HEK293T (cell line): ENCODE measurements at regions not wholly inside any gene's neighbourhood (a gene's known extent, or its start where the extent isn't known, plus 50 kb on each side); places are given as distances from the start of the nearest gene placed in this dataset.

Experiments used
- ARNT ChIP-seq: fragments of 450-650 bp; IDR thresholded peaks from 2 replicates; pipeline ENCODE4 v1.6.1; 2017; ENCODE audit warnings: mild to moderate bottlenecking
- BHLHE40 ChIP-seq: fragments of 450-650 bp; IDR thresholded peaks from 2 replicates; pipeline ENCODE4 v1.6.1; 2016; ENCODE audit warnings: mild to moderate bottlenecking, moderate library complexity, borderline replicate concordance
- ELF4 ChIP-seq: fragments of 450-650 bp; IDR thresholded peaks from 2 replicates; pipeline ENCODE4 v1.6.1; 2017; ENCODE audit warnings: antibody characterized with exemption
- FOXA1 ChIP-seq: fragments of 450-650 bp; IDR thresholded peaks from 2 replicates; pipeline ENCODE4 v1.6.1; 2016; ENCODE audit warnings: mild to moderate bottlenecking
- FOXM1 ChIP-seq: fragments of 450-650 bp; IDR thresholded peaks from 2 replicates; pipeline ENCODE4 v1.6.1; 2017; ENCODE audit warnings: mild to moderate bottlenecking, borderline replicate concordance
- LEF1 ChIP-seq: fragments of 450-650 bp; IDR thresholded peaks from 2 replicates; pipeline ENCODE4 v1.6.1; 2017; ENCODE audit warnings: mild to moderate bottlenecking, borderline replicate concordance
- SP1 ChIP-seq: fragments of 450-650 bp; IDR thresholded peaks from 2 replicates; pipeline ENCODE4 v1.6.1; 2017
- SUZ12 ChIP-seq: fragments of 450-650 bp; IDR thresholded peaks from 2 replicates; pipeline ENCODE4 v1.6.1; 2016; ENCODE audit warnings: mild to moderate bottlenecking
- TARDBP ChIP-seq: fragments of 450-650 bp; IDR thresholded peaks from 2 replicates; pipeline ENCODE4 v1.6.1; 2016
- ZNF384 ChIP-seq: fragments of 450-650 bp; IDR thresholded peaks from 2 replicates; pipeline ENCODE4 v1.6.1; 2016

GRCh38 chr10:36728626-36729025 is 396.8 kb upstream of the ANKRD30A start:
- TF ChIP-seq FOXM1 (no peak), FOXA1 (no peak), SP1 (no peak), TARDBP (no peak), BHLHE40 (no peak), ZNF384 (no peak), SUZ12 (no peak), ARNT (no peak), ELF4 (no peak), LEF1 (no peak)
